Retinal pigment epithelial cell (primary cell): ENCODE measurements at regions not wholly inside any gene's neighbourhood (a gene's known extent, or its start where the extent isn't known, plus 50 kb on each side); places are given as distances from the start of the nearest gene placed in this dataset.

Experiments
- DNase-seq: peaks from one replicate; pipeline ENCODE4 v3.0.0-alpha.2; 2010; ENCODE audit warnings: low read depth
- H3K4me3 ChIP-seq: 2 replicates; pipeline ENCODE4 v1.5.1; 2011; ENCODE audit warnings: mild to moderate bottlenecking, low read length, control low read depth, moderate library complexity
- TF ChIP-seq, protein P1 (sequence below): conservative IDR thresholded peaks from 2 replicates; pipeline ENCODE4 v1.5.1; 2011; ENCODE audit warnings: low read depth, low read length, control low read depth, inconsistent platforms

DNA sequence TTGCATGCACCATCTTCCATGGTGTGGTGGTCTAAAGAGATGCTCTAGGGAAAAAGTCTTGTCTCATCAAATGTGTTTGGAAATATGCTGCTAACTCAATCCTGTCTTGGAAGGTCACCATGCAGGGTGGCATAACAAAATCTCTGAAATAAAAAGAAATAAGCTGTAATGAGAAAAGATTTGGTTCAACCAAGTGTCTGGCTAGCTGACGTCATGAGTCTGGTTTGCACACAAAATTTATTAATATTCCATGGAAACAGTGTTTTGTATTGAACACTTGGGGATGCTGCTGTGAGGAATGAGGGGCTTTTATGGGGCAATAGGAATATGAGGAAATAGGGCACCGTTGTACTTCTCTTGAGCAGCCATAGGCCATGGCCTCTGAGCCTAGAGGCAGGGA, 575.7 kb upstream of the CDH5 start:
- TF ChIP-seq, protein P1, sequence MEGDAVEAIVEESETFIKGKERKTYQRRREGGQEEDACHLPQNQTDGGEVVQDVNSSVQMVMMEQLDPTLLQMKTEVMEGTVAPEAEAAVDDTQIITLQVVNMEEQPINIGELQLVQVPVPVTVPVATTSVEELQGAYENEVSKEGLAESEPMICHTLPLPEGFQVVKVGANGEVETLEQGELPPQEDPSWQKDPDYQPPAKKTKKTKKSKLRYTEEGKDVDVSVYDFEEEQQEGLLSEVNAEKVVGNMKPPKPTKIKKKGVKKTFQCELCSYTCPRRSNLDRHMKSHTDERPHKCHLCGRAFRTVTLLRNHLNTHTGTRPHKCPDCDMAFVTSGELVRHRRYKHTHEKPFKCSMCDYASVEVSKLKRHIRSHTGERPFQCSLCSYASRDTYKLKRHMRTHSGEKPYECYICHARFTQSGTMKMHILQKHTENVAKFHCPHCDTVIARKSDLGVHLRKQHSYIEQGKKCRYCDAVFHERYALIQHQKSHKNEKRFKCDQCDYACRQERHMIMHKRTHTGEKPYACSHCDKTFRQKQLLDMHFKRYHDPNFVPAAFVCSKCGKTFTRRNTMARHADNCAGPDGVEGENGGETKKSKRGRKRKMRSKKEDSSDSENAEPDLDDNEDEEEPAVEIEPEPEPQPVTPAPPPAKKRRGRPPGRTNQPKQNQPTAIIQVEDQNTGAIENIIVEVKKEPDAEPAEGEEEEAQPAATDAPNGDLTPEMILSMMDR, result no peak
- no peak overlapping the region for H3K4me3 ChIP-seq
- DNase-seq, result no peak

DNA sequence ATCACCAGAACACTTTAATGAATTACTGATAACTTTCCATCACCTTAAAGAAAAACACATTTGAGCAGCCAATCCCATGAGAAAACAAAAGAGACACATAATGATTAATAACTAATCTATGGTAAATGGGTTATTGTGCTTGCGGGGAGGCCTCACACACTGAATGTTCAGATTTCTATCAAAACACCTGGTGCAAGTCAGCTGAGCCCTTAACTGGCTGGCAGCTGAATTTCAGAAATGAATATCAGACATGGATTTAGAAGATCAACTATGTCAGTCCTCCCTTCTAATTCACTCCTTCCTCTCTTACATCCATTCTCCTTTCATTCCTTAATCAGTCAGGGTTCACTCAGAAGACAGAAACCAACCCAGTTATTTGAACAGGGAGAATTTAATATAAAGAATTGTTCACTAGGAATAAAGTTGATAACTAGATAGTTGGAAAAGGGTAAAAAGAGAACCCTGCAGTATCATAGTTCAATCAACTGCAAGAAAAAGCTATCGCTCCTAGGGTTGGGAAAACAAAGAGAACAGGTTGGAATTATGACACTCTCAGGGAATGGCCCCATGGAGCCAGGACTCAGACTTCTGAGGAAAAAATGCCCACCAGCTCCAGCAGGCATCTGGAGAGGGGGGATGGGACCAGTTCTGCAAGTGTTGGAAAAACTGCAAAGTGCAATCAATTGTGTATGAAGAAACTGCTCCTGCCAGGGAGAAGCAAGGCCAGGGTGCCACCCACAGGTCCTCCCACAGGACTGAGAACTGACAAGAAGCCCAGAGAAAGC, 577.1 kb upstream of the CDH5 start:
- TF ChIP-seq, protein P1, result no peak
- no peak overlapping the region for H3K4me3 ChIP-seq
- DNase-seq, result no peak

DNA sequence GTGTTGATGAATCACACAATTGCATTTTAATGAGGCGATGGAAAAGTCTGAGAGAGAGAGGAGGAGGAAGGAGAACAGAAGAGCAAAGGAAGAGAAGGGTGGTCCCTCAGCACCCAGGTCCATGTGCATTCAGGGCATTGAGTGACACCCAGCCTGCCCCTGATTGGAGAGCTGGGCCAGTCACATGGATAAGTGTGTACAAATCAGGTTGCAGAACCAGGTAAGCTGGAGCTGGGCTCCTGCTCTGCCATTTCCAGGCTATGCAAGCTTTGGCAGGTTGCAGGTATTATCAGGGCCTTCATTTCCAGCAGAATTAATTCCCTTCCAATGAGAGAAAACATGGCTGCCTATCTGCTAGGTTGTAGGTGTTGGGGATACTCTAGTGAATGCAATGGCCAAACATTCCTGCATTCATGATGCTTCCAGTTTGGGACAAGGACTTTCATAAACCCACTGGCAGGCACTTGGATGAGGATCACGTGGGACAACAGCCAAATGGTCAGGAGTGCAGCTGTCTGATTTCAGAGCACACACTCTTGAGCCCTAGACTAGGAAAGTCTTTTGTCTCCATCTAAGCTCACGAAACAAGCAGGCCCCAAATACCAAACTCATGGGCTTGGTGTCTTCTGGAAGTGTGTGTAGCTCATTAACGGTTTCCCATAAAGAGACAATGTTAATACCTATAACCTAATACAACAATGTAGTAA, 577.9 kb upstream of the CDH5 start:
- H3K4me3 ChIP-seq, result no peak overlapping the region
- TF ChIP-seq, protein P1, result no peak
- DNase-seq, result no peak

DNA sequence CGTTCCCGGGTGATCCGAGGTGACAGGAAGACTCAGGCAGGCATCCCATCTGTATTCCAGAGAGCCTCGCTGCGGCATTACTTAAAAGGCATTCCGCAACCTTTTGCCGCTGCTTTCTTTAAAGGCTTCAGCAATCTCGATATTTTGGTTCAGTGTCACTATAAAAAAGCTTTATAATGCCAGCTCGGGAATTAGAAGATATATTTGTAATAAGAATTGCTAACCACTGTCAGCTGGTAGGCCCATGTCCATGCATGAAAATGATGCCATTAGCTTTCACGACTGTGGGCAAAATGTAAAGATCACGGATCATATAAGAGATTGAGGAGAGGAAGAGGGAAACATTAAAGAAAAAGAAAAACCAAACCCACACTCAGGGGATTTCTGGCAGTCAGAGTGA, 578.6 kb upstream of the CDH5 start:
- no peak for DNase-seq
- no peak overlapping the region for H3K4me3 ChIP-seq
- TF ChIP-seq, protein P1, result no peak

DNA sequence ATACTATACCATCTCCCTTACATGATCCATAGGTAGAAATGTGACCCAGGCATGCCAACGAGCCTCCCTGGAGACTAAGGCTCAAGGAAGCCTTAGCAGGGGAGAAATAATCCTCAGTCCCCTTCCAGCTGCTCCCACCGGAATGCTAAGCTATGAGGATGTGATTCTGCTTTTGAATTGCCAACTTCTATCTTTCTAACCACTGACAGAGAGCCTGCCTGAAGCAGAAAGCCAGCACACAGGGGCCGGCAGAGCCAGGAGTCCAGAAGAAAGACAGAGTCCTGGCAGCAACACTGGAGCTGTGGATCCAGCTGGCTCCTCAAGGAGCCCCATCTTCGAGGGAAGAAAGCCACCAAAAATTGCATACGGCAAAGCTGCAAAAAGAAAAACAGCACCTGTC, 579.6 kb upstream of the CDH5 start:
- DNase-seq, result no peak
- TF ChIP-seq, protein P1, result no peak
- H3K4me3 ChIP-seq, result no peak overlapping the region

DNA sequence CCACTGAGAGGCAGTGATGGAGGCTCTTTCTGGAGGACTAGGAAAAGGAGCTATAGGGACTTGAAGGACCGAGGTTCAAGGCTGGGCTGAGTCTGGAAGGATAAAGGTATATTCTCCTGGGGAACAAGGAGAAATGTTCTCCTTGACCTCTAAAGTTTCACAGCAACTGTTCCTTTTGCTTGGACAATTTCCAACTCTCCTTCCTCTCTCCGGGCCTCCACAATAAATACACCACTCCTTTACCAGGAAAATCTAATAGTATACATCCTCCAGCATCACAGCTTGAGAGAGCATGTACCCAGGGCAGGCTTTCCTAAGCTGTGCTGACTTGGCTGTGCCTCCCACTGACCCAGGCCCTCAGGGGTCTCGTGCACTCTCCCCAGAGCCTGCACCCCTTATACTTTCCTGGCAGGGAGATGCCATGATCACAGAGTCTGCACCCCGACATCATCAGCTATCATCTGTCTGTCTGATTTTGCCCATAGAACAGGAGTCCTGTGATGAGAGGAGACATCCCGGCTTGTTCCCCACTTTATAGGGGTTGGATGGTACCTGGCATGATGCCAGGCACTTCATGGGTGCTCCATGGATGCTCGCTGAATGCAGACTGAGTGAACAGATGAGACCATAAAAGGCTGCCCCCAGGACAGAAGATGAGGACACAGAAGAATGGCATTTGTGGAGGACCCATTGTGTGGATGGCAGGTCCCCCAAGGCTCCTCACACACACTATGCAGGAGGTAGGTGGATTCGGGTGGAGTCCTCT, 582.6 kb upstream of the CDH5 start:
- H3K4me3 ChIP-seq, result no peak overlapping the region
- TF ChIP-seq, protein P1, result no peak
- no peak for DNase-seq
